Activated naive CD4-positive, alpha-beta T cell (primary cell): ENCODE measurements at regions not wholly inside any gene's neighbourhood (a gene's known extent, or its start where the extent isn't known, plus 50 kb on each side); places are given as distances from the start of the nearest gene placed in this dataset.

Experiments
- DNase-seq, 4 experiments: peaks; one replicate each; lab custom pipeline; 2025; lab: John Stamatoyannopoulos, UW

DNA sequence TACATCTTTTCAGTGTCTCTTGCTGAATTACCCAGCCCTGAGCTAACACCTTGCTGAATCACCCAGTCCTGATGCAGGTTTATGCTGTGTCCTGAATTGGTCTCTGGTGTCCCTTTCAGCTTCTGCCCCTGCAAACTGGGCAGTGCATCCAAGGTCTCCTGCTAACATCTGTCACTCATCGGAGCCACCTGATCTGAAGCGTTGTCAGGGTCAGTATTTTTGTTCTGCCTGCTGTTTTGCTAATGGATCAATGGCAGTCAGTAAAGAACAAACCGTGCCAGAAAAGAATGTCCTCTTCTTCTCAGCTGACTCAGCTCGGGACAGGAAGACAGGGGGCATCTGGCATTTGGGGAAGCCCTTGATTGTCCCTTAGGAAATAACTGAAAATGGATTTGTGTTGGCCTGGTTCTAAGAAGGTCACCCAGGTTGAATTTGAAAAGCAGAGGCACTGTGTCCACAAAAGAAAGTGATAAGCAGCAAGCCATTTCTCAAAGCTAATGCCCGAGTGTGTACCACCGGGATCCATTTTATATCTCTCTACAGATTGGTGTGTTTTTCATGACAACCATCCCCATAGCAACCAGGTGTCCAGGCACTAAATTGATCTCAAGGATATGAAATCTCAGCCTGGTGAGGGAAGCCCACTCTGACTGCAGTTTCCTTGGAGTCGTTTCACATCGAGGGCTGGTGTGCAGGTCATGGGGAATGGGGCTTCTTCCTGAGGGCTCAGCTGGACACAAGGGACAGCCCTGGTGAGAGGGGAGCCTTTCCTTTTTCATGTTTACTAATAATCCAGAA lies 109.7 kb upstream of the IRF2BP2 start:
- DNase-seq, result no peak

- DNase-seq, result no peak
Measured at GRCh38 chr1:234718496-234719453, 108.8 kb upstream of the IRF2BP2 start.

DNA sequence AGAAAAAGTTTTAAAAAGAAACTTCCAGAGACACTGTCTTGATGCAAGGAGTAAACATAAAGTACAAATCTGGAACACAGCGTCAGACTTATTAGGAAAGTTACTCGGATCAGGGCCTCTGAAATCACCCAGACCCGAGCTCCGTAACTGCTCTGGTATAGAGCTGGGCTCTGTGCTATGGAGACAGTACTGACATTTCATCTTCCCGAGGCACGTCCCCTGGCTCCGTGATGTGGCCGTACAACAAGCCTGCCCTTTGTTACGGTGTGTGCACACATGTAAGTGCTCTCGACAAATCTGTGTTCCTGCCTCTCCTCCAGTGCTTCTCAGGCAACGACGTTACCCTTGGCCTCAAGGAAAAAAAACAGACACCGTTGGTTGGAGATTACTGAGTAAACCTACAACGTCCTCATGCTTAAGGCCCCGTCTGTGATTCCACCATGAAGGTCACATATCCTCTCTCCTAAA lies 107.0 kb upstream of the IRF2BP2 start:
- no peak for DNase-seq

DNA sequence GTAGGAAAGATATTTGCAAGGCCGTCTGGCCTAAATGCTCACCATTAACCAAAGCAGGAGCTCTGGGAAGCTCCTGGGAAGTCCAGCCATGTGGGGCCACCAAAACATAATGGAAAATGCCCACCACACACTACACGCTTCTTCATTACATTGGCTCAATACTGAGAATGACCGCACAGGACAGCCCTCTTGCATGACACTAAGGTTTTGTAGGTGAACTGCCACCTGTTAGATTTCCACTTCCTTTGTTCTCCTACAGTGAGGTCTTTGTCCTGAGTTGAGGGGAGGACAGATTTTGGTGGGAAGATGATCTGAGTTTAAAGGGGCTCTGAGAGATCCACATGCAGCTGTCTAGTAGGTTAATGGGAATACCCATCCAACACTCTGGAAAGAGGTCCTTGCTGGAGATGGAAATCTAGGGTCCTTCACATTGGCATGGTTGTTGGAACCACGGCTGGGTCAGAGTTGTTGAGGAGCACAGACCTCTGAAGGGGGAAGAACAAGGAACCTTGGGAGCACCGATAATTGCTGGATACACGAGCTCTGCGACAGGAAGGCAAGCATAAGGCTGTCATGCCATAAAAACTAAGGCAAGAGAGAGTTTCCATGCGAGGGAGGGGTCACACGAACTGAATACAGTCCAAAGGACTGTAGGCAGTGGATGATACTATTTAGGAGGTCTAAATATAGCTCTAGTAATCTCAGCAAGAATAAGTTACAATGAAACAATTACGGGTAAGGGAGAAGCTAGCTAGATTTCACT lies 105.5 kb upstream of the IRF2BP2 start:
- no peak for DNase-seq

DNA sequence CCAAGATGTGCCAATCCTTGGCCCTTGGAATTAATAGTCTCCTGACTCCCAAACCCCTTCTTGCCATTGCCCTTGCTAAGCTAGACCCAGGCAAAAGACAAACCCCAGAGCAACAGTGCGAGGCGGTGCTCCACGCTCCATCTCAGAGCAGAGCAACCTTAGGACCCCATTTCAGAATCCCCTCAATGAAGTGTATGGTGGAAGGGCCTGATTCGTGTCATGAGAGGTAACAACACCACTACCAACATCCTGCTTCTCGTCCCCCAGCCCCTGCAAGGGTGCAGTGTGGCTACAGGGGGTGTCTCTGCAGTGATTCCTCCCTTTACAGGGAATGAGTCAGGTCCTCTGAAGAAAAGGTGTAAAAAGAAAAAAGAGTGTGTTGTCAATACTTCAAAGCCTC lies 103.9 kb upstream of the IRF2BP2 start:
- DNase-seq, result no peak

GRCh38 chr1:234713440-234713839 lies 103.5 kb upstream of the IRF2BP2 start:
- no peak for DNase-seq

GRCh38 chr1:234712891-234713305 lies 102.9 kb upstream of the IRF2BP2 start:
- no peak for DNase-seq

DNA sequence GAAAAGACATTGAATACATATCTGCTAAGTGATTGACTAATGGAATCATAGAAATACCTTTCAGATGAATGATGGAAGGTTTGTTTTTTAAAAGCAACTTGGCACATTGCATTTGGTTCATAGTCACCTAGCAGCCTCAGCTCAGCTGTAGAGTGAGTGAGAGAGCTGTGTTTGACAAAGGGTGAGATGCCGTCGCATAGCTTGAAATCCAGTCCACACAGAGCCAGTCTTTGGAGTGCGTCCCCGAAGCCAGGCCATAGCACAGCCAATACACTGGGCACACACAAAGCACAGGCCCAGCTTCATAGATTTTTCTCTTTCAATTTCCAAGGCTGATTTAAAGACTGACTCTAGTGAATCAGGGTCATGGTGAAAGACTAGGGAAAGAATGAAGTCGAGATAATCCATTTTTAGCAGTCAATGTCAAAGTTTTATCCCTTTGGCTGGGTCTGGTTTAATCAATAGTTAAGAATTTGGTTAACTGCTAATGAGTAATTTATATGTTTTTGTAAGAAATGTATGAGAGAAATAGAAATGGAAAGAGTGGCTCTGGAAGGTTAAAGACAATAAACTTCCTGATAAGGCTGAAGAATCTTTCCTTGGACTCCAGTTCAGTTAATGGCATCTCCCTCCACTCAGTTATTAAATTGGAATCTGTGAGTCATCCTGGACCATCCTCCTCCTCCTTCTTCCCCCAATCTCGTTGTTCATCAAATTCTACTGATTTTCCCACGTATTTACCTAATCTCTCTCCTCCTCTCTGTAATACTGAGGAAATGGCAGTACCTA lies 101.2 kb upstream of the IRF2BP2 start:
- no peak for DNase-seq

DNA sequence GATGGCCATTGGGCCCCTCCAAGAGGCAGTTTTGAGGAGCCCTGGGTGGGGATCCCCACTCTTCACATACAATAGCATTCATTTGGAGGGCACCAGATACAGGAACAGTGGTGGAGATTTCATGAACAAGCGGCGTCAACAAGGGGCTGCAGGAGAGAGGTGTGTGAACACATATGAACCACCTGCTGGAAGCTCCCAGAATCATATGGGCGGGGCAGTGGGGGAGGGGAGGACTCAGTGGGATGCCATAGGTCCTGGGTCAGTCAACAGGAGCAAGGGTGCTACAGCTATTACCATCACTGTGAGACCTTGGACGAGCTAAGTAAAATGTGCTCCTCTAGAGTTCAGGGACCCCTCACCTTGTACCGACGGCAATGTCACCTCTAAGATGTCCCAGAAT lies 100.4 kb upstream of the IRF2BP2 start:
- DNase-seq, result no peak

- DNase-seq, result no peak
Measured at GRCh38 chr1:234709473-234710228, 99.7 kb upstream of the IRF2BP2 start.

- no peak for DNase-seq
Measured at GRCh38 chr1:234708700-234709395, 98.9 kb upstream of the IRF2BP2 start.

DNA sequence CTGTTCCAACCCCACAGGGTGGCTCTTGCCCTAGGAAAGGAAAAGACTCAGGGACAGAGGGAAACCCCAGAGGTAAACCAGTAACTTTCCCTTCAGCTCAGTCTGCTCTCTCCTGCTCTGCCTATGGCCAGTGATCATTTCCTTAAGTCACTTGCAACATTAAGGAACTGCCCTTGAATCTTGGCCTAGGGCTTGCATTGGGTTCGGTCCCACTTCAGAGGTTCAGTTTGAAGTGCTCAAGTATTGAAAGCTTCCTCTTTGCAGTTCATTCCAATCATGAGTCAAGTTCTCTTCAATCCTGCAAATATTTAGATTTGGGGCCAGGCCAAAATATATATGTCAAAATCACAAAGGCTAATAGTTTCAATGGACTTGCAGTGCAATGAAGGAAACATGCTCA lies 97.7 kb upstream of the IRF2BP2 start:
- no peak for DNase-seq

- no peak for DNase-seq
Measured at GRCh38 chr1:234706931-234707330, 97.0 kb upstream of the IRF2BP2 start.

GRCh38 chr1:234706199-234706598 lies 96.2 kb upstream of the IRF2BP2 start:
- DNase-seq, result no peak

GRCh38 chr1:234705615-234706014 lies 95.6 kb upstream of the IRF2BP2 start:
- no peak for DNase-seq

DNA sequence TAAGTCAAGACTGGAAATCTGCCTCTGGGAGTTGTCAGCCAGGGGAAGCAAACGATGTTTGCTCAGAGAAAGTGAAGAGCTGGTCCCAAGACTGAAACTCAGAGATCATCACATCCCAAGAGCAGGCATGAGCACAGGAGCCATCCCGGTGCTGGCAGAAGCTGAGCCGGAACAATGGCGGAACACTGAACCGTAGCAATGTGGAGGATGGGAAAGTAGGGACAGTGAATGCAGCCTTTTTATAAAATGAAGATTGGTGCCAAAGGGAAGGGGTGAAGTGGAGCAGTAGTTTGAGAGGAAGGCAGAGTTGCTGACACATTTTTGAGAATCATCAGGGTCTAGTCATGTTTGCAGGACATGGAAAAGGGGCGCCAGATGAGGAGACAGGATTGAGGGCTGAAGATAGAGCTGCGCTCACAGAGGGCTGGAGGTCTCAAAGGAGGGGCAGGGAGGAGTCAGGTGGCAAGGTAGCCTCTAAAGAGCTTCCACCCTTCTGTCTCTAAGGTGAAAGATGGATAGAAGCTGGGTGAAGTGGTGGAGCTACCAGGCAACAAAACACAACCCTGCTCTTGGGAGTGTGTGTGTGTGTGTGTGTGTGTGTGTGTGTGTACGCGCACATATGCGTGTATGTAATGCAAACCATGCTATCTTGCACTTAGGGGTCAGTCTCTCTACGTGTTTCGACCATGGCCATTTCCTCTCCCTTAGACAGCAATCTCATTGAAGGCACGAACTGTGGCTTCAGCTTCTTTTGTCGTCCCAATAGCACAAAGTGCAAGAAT lies 94.3 kb upstream of the IRF2BP2 start:
- DNase-seq, result no peak

GRCh38 chr1:234702342-234703000 lies 92.5 kb upstream of the IRF2BP2 start:
- no peak for DNase-seq

DNA sequence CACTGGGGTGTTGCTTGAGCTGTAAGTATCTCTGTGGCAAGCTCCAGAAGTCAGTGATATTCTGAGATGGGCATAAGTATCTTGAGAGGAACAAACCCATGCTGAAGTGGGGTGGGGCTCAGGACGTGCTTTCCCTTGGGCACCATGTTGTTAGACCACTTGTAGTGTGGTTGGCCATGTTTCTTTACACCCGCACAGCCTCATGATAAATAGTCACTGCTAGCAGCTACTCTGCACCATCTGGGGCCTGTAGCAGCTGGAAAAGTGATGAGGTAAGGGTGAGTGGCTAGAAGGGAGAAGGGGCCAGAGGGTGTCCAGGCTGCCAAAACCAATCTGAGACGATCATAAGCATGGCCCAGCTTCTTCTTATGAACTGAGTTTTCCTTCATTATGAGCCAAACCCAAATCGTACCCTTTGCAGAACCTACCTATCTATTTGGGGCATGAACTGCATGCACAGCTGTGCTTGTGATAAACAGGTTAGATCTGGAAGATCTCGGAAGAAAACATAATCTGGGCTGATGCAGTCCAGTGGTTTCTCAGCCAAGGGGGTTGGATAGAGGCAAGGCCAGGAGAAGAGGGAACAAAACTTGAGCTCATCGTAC lies 91.9 kb upstream of the IRF2BP2 start:
- DNase-seq, result no peak
